ENCODE measurements at regions not wholly inside any gene's neighbourhood (a gene's known extent, or its start where the extent isn't known, plus 50 kb on each side); places are given as distances from the start of the nearest gene placed in this dataset.

DNA sequence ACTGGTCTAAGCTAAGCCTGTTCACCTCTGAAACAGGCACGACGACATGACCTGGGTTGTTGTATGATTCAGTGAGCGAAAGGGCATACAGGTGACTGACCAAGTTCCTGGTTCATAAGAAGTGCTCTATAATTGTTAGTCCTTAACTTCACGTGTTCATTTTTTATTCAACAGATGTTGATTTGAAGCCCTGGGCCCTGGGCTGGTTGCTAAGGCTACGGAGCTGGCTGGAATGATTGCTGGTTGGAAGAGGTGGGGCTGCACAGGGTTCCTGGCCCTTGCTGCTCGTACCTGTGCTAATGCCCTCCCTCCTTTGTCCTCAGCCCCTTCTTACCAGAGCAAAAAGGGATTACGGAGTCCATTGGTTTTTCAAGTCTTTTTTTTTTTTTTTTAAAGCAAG, 111.3 kb upstream of the CSF3R start:
- Histone ChIP-seq H3K4me3 (no peak overlapping the region), H3K4me1 (no peaks in the 10 kb centered on the region), H3K27me3 (peaks cover 13 to 49% (median 14%) of the 10 kb centered on the region in 3 donors), H3K36me3 (no peaks in the 10 kb centered on the region), H3K9me3 (no peaks in the 10 kb centered on the region), H3K27ac (no peak overlapping the region)
- ATAC-seq (no peak), DNase-seq (no peak)
- intact Hi-C loops (cut with DNase I; ENCODE audit: low total_unique reads) (no loop called here), in situ Hi-C loops (cut with MboI; ENCODE audit: low sequenced_read_pairs in 4 of 4) (no loop called here)
- TF ChIP-seq, protein P1, sequence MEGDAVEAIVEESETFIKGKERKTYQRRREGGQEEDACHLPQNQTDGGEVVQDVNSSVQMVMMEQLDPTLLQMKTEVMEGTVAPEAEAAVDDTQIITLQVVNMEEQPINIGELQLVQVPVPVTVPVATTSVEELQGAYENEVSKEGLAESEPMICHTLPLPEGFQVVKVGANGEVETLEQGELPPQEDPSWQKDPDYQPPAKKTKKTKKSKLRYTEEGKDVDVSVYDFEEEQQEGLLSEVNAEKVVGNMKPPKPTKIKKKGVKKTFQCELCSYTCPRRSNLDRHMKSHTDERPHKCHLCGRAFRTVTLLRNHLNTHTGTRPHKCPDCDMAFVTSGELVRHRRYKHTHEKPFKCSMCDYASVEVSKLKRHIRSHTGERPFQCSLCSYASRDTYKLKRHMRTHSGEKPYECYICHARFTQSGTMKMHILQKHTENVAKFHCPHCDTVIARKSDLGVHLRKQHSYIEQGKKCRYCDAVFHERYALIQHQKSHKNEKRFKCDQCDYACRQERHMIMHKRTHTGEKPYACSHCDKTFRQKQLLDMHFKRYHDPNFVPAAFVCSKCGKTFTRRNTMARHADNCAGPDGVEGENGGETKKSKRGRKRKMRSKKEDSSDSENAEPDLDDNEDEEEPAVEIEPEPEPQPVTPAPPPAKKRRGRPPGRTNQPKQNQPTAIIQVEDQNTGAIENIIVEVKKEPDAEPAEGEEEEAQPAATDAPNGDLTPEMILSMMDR (IDR thresholded peaks at IDR 0.05 in 4 of 5, conservative IDR thresholded peaks at IDR 0.05 in 1 of 5): no peak
- TF ChIP-seq POLR2A (IDR thresholded peaks at IDR 0.05): no peak

DNA sequence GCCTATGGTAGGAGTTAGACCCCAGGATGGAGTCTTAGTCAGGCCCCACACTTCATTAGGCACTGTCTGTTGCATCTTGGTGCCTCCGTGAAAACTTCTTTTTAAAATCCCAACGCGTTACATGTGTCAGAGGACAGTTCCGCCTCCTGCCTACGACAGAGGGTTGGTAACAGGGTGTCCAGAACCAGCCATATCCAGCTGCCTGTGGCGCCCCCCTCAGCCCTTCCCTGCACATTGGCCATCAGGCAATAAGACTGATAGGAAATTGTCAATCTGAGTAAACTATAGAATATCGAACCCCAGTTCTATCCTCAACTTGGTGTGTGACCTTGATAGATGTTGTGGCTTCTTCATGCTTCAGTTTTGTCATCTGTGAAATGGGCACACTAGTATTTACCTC, 108.6 kb upstream of the CSF3R start:
- no peak overlapping the region for H3K4me3 ChIP-seq
- in situ Hi-C loops (cut with MboI; ENCODE audit: low sequenced_read_pairs in 4 of 4) (no loop called here), intact Hi-C loops (cut with DNase I; ENCODE audit: low total_unique reads) (no loop called here)
- H3K27me3 ChIP-seq: peaks cover 34 to 71% (median 38%) of the 10 kb centered on the region in 3 donors
- ATAC-seq (no peak), DNase-seq (no peak)
- H3K36me3 ChIP-seq: no peaks in the 10 kb centered on the region
- no peaks in the 10 kb centered on the region for H3K9me3 ChIP-seq
- no peaks in the 10 kb centered on the region for H3K4me1 ChIP-seq
- no peak overlapping the region for H3K27ac ChIP-seq
- TF ChIP-seq, protein P1 (IDR thresholded peaks at IDR 0.05 in 4 of 5, conservative IDR thresholded peaks at IDR 0.05 in 1 of 5): no peak
- TF ChIP-seq POLR2A (IDR thresholded peaks at IDR 0.05): no peak

DNA sequence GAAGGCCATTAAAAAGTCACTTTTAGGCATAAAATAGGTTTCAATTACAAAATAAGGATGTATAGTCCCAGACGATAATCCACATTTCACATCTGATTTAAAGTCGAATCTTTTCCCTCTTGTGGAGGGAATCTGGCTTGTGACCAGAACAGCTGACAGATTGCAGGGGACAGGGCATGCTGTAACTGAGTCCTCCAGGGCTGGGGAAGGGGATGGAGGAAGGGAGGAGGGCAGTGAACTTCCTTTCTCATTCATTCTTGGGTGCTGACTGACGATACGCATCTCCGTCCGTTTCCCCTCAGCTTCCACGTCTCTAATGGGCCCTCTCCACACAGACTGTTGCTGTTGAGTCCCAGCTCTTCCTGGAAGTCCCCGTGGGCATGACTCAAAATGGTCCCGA, 108.1 kb upstream of the CSF3R start:
- in situ Hi-C loops (cut with MboI; ENCODE audit: low sequenced_read_pairs in 4 of 4) (no loop called here), intact Hi-C loops (cut with DNase I; ENCODE audit: low total_unique reads) (no loop called here)
- H3K36me3 ChIP-seq: no peaks in the 10 kb centered on the region
- TF ChIP-seq POLR2A (IDR thresholded peaks at IDR 0.05): no peak
- TF ChIP-seq, protein P1 (IDR thresholded peaks at IDR 0.05 in 4 of 5, conservative IDR thresholded peaks at IDR 0.05 in 1 of 5): no peak
- ATAC-seq: no peak
- H3K27me3 ChIP-seq: peaks cover 39 to 67% (median 44%) of the 10 kb centered on the region in 3 donors
- H3K27ac ChIP-seq: no peak overlapping the region
- no peaks in the 10 kb centered on the region for H3K9me3 ChIP-seq
- no peaks in the 10 kb centered on the region for H3K4me1 ChIP-seq
- H3K4me3 ChIP-seq: no peak overlapping the region
- no peak for DNase-seq

DNA sequence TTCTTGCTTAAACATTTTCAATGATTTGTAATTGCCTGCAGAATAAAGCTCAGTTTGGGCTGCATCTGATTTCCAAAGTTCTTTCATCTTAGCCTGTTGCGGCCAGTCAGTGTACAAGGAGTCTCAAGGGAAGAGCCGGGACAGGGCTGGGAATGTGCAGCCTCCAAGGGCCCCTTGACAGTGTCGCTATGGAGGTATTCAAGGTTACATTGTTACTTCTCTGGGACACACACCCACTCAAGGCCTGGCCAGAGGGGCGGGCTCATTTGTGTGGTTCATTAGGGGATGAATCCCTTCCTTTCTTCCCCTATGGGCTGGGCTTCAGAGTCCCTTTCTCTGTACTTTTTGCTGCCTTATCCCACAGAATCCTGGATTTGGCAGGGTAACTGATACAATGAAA, 107.6 kb upstream of the CSF3R start:
- Histone ChIP-seq H3K27ac (no peak overlapping the region), H3K4me1 (no peaks in the 10 kb centered on the region), H3K36me3 (no peaks in the 10 kb centered on the region), H3K27me3 (peaks cover 39 to 67% (median 49%) of the 10 kb centered on the region in 3 donors), H3K4me3 (no peak overlapping the region), H3K9me3 (no peaks in the 10 kb centered on the region)
- intact Hi-C loops (cut with DNase I; ENCODE audit: low total_unique reads): no loop called here
- in situ Hi-C loops (cut with MboI; ENCODE audit: low sequenced_read_pairs in 4 of 4): no loop called here
- no peak for TF ChIP-seq POLR2A (IDR thresholded peaks at IDR 0.05)
- TF ChIP-seq, protein P1 (IDR thresholded peaks at IDR 0.05 in 4 of 5, conservative IDR thresholded peaks at IDR 0.05 in 1 of 5): no peak
- DNase-seq (no peak), ATAC-seq (no peak)

DNA sequence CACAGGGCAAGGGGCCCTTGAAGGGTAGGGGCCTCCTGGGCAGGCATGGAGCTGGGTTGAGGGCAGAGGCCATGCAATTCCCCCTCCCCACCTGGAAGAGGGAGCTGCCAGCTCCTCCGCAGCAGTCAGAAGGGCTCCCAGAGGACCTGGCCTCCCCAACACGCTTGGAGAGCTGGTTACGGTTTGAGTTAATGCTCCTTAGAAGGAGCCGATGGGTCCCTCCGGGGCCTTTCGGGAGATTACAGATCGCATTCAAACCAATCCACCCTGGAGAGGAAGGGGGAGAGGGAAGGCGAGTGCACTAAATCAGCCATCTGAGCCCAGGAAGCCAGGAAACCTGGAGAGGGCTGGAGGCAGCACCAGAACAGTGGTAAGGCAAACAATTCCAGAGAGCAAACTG, 106.3 kb upstream of the CSF3R start:
- no peak for ATAC-seq
- H3K4me1 ChIP-seq: no peaks in the 10 kb centered on the region
- in situ Hi-C loops (cut with MboI; ENCODE audit: low sequenced_read_pairs in 4 of 4): no loop called here

More for the DNA sequence above, 106.3 kb upstream of the CSF3R start:
- Histone ChIP-seq H3K27ac (no peak overlapping the region), H3K27me3 (peaks cover 32 to 74% (median 58%) of the 10 kb centered on the region in 3 donors), H3K36me3 (no peaks in the 10 kb centered on the region), H3K9me3 (no peaks in the 10 kb centered on the region), H3K4me3 (no peak overlapping the region)
- TF ChIP-seq, protein P1 (IDR thresholded peaks at IDR 0.05 in 4 of 5, conservative IDR thresholded peaks at IDR 0.05 in 1 of 5): no peak
- TF ChIP-seq POLR2A (IDR thresholded peaks at IDR 0.05): no peak
- no peak for DNase-seq
- intact Hi-C loops (cut with DNase I; ENCODE audit: low total_unique reads): no loop called here

Measured in gastrocnemius medialis (tissue), 4 donors.